Hematopoietic multipotent progenitor cell treated with erythropoietin and hydrocortisone succinate and interleukin-3 and kit ligand, for 8 days (in vitro differentiated cells): ENCODE measurements at regions not wholly inside any gene's neighbourhood (a gene's known extent, or its start where the extent isn't known, plus 50 kb on each side); places are given as distances from the start of the nearest gene placed in this dataset.

ENCODE experiments used
- DNase-seq: peaks from one replicate; pipeline ENCODE4 v3.0.0-alpha.2; 2015

GRCh38 chr4:135207531-135207930, 1005.9 kb upstream of the PABPC4L start:
- DNase-seq: no peak

GRCh38 chr4:135204311-135204710, 1002.7 kb upstream of the PABPC4L start:
- no peak for DNase-seq

GRCh38 chr4:135201081-135201480, 999.5 kb upstream of the PABPC4L start:
- DNase-seq: no peak

- DNase-seq: no peak
Observed at GRCh38 chr4:135197641-135198040, 996.1 kb upstream of the PABPC4L start.

- no peak for DNase-seq
Observed at GRCh38 chr4:135194477-135194876, 992.9 kb upstream of the PABPC4L start.

GRCh38 chr4:135192751-135193535, 991.4 kb upstream of the PABPC4L start:
- DNase-seq: no peak

- DNase-seq: no peak
Observed at GRCh38 chr4:135191596-135191995, 990.0 kb upstream of the PABPC4L start.

GRCh38 chr4:135186002-135186401, 984.4 kb upstream of the PABPC4L start:
- DNase-seq: no peak

- no peak for DNase-seq
Observed at GRCh38 chr4:135185256-135185655, 983.7 kb upstream of the PABPC4L start.

GRCh38 chr4:135184715-135185114, 983.1 kb upstream of the PABPC4L start:
- no peak for DNase-seq

GRCh38 chr4:135177321-135177720, 975.7 kb upstream of the PABPC4L start:
- no peak for DNase-seq

GRCh38 chr4:135166661-135167060, 965.1 kb upstream of the PABPC4L start:
- DNase-seq: no peak

GRCh38 chr4:135164601-135165000, 963.0 kb upstream of the PABPC4L start:
- DNase-seq: no peak

GRCh38 chr4:135144498-135144897, 942.9 kb upstream of the PABPC4L start:
- no peak for DNase-seq

GRCh38 chr4:135124196-135124595, 922.6 kb upstream of the PABPC4L start:
- DNase-seq: no peak

GRCh38 chr4:135123632-135124031, 922.0 kb upstream of the PABPC4L start:
- DNase-seq: no peak

GRCh38 chr4:135122457-135122856, 920.9 kb upstream of the PABPC4L start:
- no peak for DNase-seq

- DNase-seq: no peak
Observed at GRCh38 chr4:135120195-135120594, 918.6 kb upstream of the PABPC4L start.

GRCh38 chr4:135114079-135114478, 912.5 kb upstream of the PABPC4L start:
- no peak for DNase-seq

- DNase-seq: no peak
Observed at GRCh38 chr4:135098061-135098460, 896.5 kb upstream of the PABPC4L start.

GRCh38 chr4:135073389-135073788, 871.8 kb upstream of the PABPC4L start:
- no peak for DNase-seq

GRCh38 chr4:135072553-135072952, 871.0 kb upstream of the PABPC4L start:
- DNase-seq: no peak

- DNase-seq: no peak
Observed at GRCh38 chr4:135065366-135065765, 863.8 kb upstream of the PABPC4L start.

- no peak for DNase-seq
Observed at GRCh38 chr4:135050086-135050717, 848.6 kb upstream of the PABPC4L start.

- no peak for DNase-seq
Observed at GRCh38 chr4:135032670-135033069, 831.1 kb upstream of the PABPC4L start.
